T47D (cell line): ENCODE measurements at regions not wholly inside any gene's neighbourhood (a gene's known extent, or its start where the extent isn't known, plus 50 kb on each side); places are given as distances from the start of the nearest gene placed in this dataset.
A peak's percentile ranks its signal among the peaks of the same experiment; 100 is the strongest.
"Not testable (repeated sequence)": the region's sequence is repeated elsewhere in the genome, so short reads cannot be mapped to it uniquely, and the experiment has no call there.

Experiments used
- DNase-seq, 2 experiments: peaks; one replicate each; pipeline versions ENCODE4 v3.0.0 to v3.0.0-alpha.2; 2011 to 2012; ENCODE audit warnings: low read depth in 1 of 2, low spot score in 1 of 2
- JUND ChIP-seq: IDR thresholded peaks from 2 replicates; pipeline ENCODE4 v1.6.1; 2012; ENCODE audit warnings: low read depth
- in situ Hi-C: cut with HindIII; loops from 2 replicates; pipeline ENCODE4 v1.10.0; 2016; ENCODE audit warnings: low sequenced_read_pairs, low pct_unique_long_range_greater_than_20kb

- in situ Hi-C loops: no loop called here
- TF ChIP-seq JUND: no peak
- DNase-seq: no peak
Measured at GRCh38 chr2:238527565-238527964, 100.8 kb downstream of the ASB1 start.

- peak; percentile 56 to 82 for DNase-seq
- in situ Hi-C loops: no loop called here
- no peak for TF ChIP-seq JUND
Measured at GRCh38 chr2:238528953-238529781, 102.4 kb downstream of the ASB1 start.

- in situ Hi-C loops, DNase-seq: not testable (repeated sequence)
Measured at GRCh38 chr2:238531017-238531645, 104.4 kb downstream of the ASB1 start.

GRCh38 chr2:238543732-238544131 is 117.0 kb downstream of the ASB1 start:
- in situ Hi-C loops, DNase-seq: not testable (repeated sequence)

- no peak for TF ChIP-seq JUND
- in situ Hi-C loops: no loop called here
- no peak for DNase-seq
Measured at GRCh38 chr2:238548902-238549462, 122.3 kb downstream of the ASB1 start.

- TF ChIP-seq JUND: no peak
- no peak for DNase-seq
- in situ Hi-C loops: no loop called here
Measured at GRCh38 chr2:238549866-238550265, 123.1 kb downstream of the ASB1 start.

GRCh38 chr2:238551091-238551490 is 124.4 kb downstream of the ASB1 start:
- DNase-seq: no peak
- in situ Hi-C loops: no loop called here

GRCh38 chr2:238552226-238552625 is 125.5 kb downstream of the ASB1 start:
- in situ Hi-C loops: no loop called here
- no peak for TF ChIP-seq JUND
- DNase-seq: no peak

More at GRCh38 chr2:238551091-238551490, 124.4 kb downstream of the ASB1 start:
- TF ChIP-seq JUND: no peak

- DNase-seq: no peak
- in situ Hi-C loops: no loop called here
- TF ChIP-seq JUND: no peak
Measured at GRCh38 chr2:238553159-238553558, 126.4 kb downstream of the ASB1 start.

- in situ Hi-C loops: no loop called here
- DNase-seq: no peak
- TF ChIP-seq JUND: no peak
Measured at GRCh38 chr2:238554468-238555315, 128.0 kb downstream of the ASB1 start.

- in situ Hi-C loops: no loop called here
- TF ChIP-seq JUND: no peak
- no peak for DNase-seq
Measured at GRCh38 chr2:238555786-238556542, 129.2 kb downstream of the ASB1 start.

GRCh38 chr2:238557431-238557830 is 130.7 kb downstream of the ASB1 start:
- in situ Hi-C loops: no loop called here
- no peak for TF ChIP-seq JUND
- DNase-seq: no peak
